ENCODE measurements at regions not wholly inside any gene's neighbourhood (a gene's known extent, or its start where the extent isn't known, plus 50 kb on each side); places are given as distances from the start of the nearest gene placed in this dataset.

GRCh38 chr4:104766676-104767075 lies 272.0 kb upstream of the CXXC4 start:
- BruUV-seq (replicated peaks), result no TSS peak
- no peaks in the 10 kb centered on the region for H3K79me2 ChIP-seq (ENCODE audit: low read length)
- no peaks in the 10 kb centered on the region for H3K9me3 ChIP-seq (ENCODE audit: low read length)
- intact Hi-C loops (cut with micrococcal nuclease), result no loop called here
- ATAC-seq (no peak), DNase-seq (no peak)
- H3K4me1 ChIP-seq (ENCODE audit: insufficient read depth, low read length), result peaks cover 10% of the 10 kb centered on the region
- no peaks in the 10 kb centered on the region for H3K27me3 ChIP-seq (ENCODE audit: low read length)
- no peak for TF ChIP-seq EZH2phosphoT487 (IDR thresholded peaks at IDR 0.05; ENCODE audit: borderline replicate concordance, low read length)
- TF ChIP-seq EZH2 (IDR thresholded peaks at IDR 0.05; ENCODE audit: low read length, unreplicated experiment), result no peak
- no peak for TF ChIP-seq CTCF (conservative IDR thresholded peaks at IDR 0.05; ENCODE audit: low read depth, low read length)
- no peaks in the 10 kb centered on the region for H3K36me3 ChIP-seq (ENCODE audit: low read depth, low read length)
- no peak overlapping the region for H3K9ac ChIP-seq (ENCODE audit: low read length)
- no peaks in the 10 kb centered on the region for H3F3A ChIP-seq (ENCODE audit: low read length, unreplicated experiment)
- H3K27ac ChIP-seq (ENCODE audit: low read length), result no peak overlapping the region
- H2AFZ ChIP-seq (ENCODE audit: low read length), result no peak overlapping the region
- ChIA-PET CTCF (no interaction called here), POLR2A (ENCODE audit: unreplicated experiment) (no interaction called here)
- H3K9me2 ChIP-seq (replicated peaks; ENCODE audit: low read length), result no peaks in the 10 kb centered on the region
- H3K4me2 ChIP-seq (ENCODE audit: low read length), result no peak overlapping the region
- H4K20me1 ChIP-seq (ENCODE audit: low read length), result no peaks in the 10 kb centered on the region
- H3K4me3 ChIP-seq (ENCODE audit: low read length), result no peak overlapping the region

- DNase-seq (peak; percentile 2), ATAC-seq (no peak)
- H3K36me3 ChIP-seq (ENCODE audit: low read depth, low read length), result no peaks in the 10 kb centered on the region
- H3K27ac ChIP-seq (ENCODE audit: low read length), result peak overlapping the region; percentile 26
- H3K27me3 ChIP-seq (ENCODE audit: low read length), result no peaks in the 10 kb centered on the region
- H3F3A ChIP-seq (ENCODE audit: low read length, unreplicated experiment), result peaks cover 4% of the 10 kb centered on the region
- intact Hi-C loops (cut with micrococcal nuclease), result no loop called here
- peak overlapping the region; percentile 74 for H3K4me2 ChIP-seq (ENCODE audit: low read length)
- ChIA-PET CTCF (no interaction called here), POLR2A (ENCODE audit: unreplicated experiment) (no interaction called here)
- H3K4me3 ChIP-seq (ENCODE audit: low read length), result peak overlapping the region; percentile 15; the same call in 1 of the 2 replicates
- no peak overlapping the region for H3K9ac ChIP-seq (ENCODE audit: low read length)
- H3K4me1 ChIP-seq (ENCODE audit: insufficient read depth, low read length), result peaks cover 29% of the 10 kb centered on the region
- H2AFZ ChIP-seq (ENCODE audit: low read length), result no peak overlapping the region; the same call in 1 of the 2 replicates
- no peaks in the 10 kb centered on the region for H3K9me2 ChIP-seq (replicated peaks; ENCODE audit: low read length)
- no TSS peak for BruUV-seq (replicated peaks)
- no peak for TF ChIP-seq CTCF (conservative IDR thresholded peaks at IDR 0.05; ENCODE audit: low read depth, low read length)
- no peak for TF ChIP-seq EZH2 (IDR thresholded peaks at IDR 0.05; ENCODE audit: low read length, unreplicated experiment)
- no peak for TF ChIP-seq EZH2phosphoT487 (IDR thresholded peaks at IDR 0.05; ENCODE audit: borderline replicate concordance, low read length)
- no peaks in the 10 kb centered on the region for H3K9me3 ChIP-seq (ENCODE audit: low read length)
- no peaks in the 10 kb centered on the region for H3K79me2 ChIP-seq (ENCODE audit: low read length)
- no peaks in the 10 kb centered on the region for H4K20me1 ChIP-seq (ENCODE audit: low read length)
Measured at GRCh38 chr4:104772849-104773248, 278.2 kb upstream of the CXXC4 start.

- intact Hi-C loops (cut with micrococcal nuclease), result no loop called here
- TF ChIP-seq EZH2 (IDR thresholded peaks at IDR 0.05; ENCODE audit: low read length, unreplicated experiment) (no peak), EZH2phosphoT487 (IDR thresholded peaks at IDR 0.05; ENCODE audit: borderline replicate concordance, low read length) (no peak), CTCF (conservative IDR thresholded peaks at IDR 0.05; ENCODE audit: low read depth, low read length) (no peak)
- no peak overlapping the region for H3K9ac ChIP-seq (ENCODE audit: low read length)
Measured at GRCh38 chr4:104795264-104795939, 300.7 kb upstream of the CXXC4 start.

More at GRCh38 chr4:104795264-104795939, 300.7 kb upstream of the CXXC4 start:
- ChIA-PET POLR2A (ENCODE audit: unreplicated experiment) (no interaction called here), CTCF (no interaction called here)
- Histone ChIP-seq H3K27ac (ENCODE audit: low read length) (no peak overlapping the region), H3F3A (ENCODE audit: low read length, unreplicated experiment) (no peaks in the 10 kb centered on the region), H4K20me1 (ENCODE audit: low read length) (no peaks in the 10 kb centered on the region), H2AFZ (ENCODE audit: low read length) (no peak overlapping the region), H3K27me3 (ENCODE audit: low read length) (no peaks in the 10 kb centered on the region), H3K4me1 (ENCODE audit: insufficient read depth, low read length) (no peaks in the 10 kb centered on the region), H3K79me2 (ENCODE audit: low read length) (no peaks in the 10 kb centered on the region), H3K9me3 (ENCODE audit: low read length) (no peaks in the 10 kb centered on the region), H3K36me3 (ENCODE audit: low read depth, low read length) (no peaks in the 10 kb centered on the region), H3K4me3 (ENCODE audit: low read length) (no peak overlapping the region), H3K4me2 (ENCODE audit: low read length) (no peak overlapping the region), H3K9me2 (replicated peaks; ENCODE audit: low read length) (no peaks in the 10 kb centered on the region)
- ATAC-seq (no peak), DNase-seq (no peak)
- no TSS peak for BruUV-seq (replicated peaks)

Measured in PC-3 (cell line).